Activated CD8-positive, alpha-beta memory T cell treated with anti-CD3 and anti-CD28 coated beads for 1 hour (primary cell): ENCODE measurements at regions not wholly inside any gene's neighbourhood (a gene's known extent, or its start where the extent isn't known, plus 50 kb on each side); places are given as distances from the start of the nearest gene placed in this dataset.

Source experiments
- DNase-seq, 2 donors: peaks; one replicate each; pipeline ENCODE4 v3.0.0-alpha.2; 2020; ENCODE audit warnings: low read depth in 1 of 2; ENCODE audit errors: extremely low read depth in 1 of 2

- DNase-seq, result no peak
Measured at GRCh38 chr3:28645149-28645548, 296.5 kb upstream of the AZI2 start.

DNA sequence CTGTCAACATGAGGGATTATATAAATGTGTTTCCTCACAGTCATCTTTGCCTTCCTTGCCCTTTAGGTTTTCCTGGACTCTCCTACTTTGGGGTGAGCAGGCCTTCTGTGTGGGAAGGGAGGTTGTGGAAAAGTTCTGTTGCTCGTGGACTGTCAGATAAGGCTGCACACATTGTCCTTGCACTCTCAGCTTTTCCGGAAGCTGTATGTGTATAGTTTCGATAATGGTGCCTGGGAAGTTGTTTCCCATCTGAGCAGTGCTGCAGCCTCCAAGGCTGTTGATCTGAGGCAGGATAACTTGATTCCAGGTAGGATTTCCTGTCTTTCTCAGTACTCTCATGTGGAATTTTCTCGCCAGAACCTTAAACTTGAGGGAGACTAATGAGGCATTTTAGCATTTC is 297.8 kb upstream of the AZI2 start:
- DNase-seq, result no peak

DNA sequence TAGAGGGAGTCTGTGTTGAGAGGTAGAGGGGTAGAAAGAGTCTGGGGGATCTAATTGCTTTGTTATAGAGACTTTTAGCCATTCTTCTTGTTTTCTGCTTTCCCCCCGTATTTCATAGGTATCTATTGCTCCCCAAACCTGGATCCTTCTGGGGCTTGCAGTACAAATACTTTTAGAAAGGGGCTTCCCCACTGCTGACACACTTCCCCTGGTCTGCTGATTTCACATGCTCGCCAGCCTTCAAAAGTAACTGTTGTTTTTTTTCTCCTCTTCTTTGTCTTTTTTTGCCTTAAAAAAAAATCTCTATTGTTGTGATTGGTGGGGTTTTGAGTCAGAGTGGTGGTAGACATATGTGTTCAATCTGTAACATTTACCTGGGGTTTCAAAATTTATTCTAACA is 300.6 kb upstream of the AZI2 start:
- DNase-seq, result no peak

DNA sequence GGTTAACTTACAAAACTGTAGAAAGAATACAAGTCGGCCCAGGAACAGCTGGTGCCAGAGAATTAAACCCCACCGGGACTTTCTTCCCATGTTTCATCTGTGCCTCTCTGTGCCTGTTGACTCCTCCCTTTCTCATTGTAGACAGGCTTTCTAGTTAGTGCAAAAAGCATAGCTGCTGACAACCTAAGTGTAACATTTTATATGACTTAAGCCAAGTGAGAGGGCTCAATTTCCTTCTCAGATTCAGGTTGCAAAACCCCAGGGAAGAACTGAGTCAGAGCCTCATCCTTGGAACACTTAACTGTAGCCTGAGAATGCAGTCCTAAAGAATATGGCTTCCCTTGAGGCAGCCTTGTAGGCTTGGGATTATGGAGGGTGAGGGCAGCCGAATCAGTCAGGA is 302.5 kb upstream of the AZI2 start:
- no peak for DNase-seq

DNA sequence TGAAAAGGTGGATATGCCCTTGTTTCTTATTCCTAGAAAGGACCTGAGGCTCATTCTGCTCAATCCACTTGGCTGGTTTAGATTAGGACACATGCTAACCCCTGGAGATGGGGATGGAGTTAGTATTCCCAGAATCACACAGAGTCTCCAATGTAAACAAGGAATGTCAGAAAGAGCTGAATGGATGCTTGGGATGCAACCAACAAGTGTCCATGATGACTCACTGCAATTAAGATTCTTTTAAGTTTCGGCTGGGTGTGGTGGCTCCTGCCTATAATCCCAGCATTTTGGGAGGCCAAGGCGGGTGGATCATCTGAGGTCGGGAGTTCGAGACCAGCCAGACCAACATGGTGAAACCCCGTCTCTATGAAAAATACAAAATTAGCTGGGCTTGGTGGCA is 315.5 kb upstream of the AZI2 start:
- no peak for DNase-seq

DNA sequence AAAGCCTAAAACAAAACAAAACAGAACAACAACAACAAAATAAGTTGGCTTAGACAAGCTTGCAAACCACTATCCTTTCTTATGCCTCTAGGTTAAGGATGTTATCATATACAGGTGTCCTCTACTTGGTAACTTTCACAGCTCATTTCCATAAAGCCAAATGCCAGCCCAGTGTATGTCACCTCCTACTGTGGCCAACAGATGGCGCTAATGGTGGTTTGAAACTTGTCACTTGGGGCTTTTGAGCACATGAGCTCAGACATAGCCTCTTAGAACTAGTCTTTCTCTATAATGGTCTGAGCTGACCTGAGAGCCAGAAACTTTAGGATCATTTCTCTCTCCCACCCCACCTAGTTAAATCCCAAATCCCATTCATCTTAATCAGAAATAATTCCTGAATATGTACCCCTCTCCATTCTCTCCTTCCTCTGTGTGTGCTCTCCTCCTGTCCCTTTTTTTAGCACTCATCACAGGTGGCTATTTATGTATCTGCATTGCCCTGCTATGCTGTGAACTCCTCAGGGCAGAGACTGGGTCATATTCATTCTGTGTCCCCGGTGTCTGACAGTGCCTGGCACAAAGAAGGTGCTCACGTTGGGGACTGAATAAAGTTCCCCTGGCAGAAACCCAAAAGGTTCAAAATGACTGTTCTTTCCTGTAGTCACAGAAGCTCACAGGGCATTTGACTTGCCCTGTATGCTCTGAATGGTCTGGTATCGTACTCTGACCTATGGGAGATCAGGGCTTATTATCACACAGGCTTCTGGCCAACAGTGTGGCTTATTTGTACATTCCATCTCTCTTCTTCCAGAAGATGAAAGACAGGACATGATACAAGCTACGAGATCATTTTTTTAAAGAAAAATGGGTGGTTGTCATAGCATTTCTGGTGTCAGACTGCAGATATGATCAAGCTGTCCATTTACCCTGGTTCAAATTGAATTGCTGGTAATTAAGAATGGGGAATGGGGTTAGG is 319.3 kb upstream of the AZI2 start:
- peak in 1 of 2 donors; percentile 13 for DNase-seq

DNA sequence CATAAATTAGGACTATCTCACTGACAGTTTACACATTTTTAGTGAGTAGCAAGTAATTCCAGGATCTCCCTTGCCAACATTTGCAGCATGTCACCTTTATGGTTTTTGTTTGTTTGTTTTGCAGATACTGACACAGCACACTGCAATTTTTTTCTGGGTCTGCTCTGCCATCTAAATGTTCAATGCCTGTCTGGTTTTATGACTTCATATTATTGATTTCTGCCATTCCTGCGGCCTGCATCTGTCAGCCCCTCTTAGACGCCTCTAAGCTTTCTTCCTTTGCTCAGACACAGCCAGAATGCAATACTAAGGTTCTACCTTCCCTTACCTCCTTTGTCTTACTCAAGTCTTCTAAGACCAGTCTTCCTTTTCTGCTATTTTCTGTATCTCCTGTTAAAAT is 321.2 kb upstream of the AZI2 start:
- DNase-seq, result no peak

GRCh38 chr3:28672406-28672805 is 323.8 kb upstream of the AZI2 start:
- no peak for DNase-seq

- DNase-seq, result no peak
Measured at GRCh38 chr3:28673446-28673845, 324.8 kb upstream of the AZI2 start.

- no peak for DNase-seq
Measured at GRCh38 chr3:28674212-28674611, 325.6 kb upstream of the AZI2 start.

DNA sequence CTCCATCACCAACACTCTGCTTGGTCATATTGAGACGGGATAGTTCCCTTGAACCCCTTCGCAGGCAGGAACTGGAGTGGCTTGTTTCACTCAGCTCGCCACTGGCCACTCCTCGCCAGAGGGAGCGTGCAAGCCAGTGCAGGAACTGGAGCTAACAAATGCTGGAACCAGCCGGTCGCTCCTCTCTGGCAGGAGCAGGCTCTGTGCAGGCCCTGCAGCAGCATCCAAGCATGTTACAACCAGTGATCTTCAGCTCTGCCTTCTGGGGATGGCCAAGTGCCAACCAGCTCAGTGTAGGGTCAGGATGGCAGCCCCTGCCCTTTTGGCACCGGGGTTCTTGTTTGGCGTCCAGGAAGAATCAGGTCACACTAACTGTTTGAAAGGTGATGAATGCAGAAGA is 329.0 kb upstream of the AZI2 start:
- no peak for DNase-seq

- no peak for DNase-seq
Measured at GRCh38 chr3:28678086-28678485, 329.5 kb upstream of the AZI2 start.

- DNase-seq, result no peak
Measured at GRCh38 chr3:28680050-28680449, 331.4 kb upstream of the AZI2 start.

DNA sequence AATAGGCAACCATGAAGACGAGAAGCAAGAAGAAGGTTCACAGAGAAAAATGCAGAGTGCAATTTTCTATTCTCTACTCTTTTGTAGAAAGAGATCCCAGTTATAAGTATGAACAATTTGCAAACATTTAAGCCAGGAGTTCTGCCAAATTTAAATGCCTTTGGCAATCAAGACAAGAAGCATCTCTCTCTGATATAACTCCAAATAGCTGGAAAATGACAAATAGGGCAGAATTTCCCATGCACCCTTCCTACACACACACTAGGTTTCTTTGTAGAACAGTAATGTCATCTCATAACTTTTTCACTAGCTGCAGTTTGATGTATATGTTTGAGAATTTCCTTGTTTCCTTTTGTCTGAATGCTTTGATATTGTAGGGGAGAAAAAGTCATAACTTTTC is 333.5 kb upstream of the AZI2 start:
- no peak for DNase-seq

- DNase-seq, result no peak
Measured at GRCh38 chr3:28690176-28690575, 341.6 kb upstream of the AZI2 start.

- no peak for DNase-seq
Measured at GRCh38 chr3:28698706-28699105, 350.1 kb upstream of the AZI2 start.

DNA sequence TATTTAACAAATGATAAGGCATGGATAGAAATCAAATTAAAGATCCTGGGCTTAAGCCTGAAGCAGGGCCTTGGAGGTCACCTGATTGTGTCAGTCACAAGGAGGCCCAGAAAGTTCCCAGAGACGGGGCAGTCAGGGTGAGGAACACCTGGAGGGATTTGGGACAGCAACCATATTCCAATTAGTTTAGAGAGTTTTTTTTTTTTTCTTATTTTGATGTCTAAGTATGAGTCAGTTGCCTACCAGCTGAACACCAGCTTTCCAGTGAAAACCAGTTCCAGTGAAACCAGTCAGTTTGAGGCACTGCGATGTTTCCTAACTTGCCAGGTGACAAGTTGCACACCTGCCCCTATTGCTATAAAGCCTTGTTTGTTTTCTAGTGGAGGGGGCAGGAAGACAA is 350.7 kb upstream of the AZI2 start:
- DNase-seq, result no peak

- no peak for DNase-seq
Measured at GRCh38 chr3:28700728-28701127, 352.1 kb upstream of the AZI2 start.

GRCh38 chr3:28703843-28704242 is 355.2 kb upstream of the AZI2 start:
- DNase-seq, result no peak

DNA sequence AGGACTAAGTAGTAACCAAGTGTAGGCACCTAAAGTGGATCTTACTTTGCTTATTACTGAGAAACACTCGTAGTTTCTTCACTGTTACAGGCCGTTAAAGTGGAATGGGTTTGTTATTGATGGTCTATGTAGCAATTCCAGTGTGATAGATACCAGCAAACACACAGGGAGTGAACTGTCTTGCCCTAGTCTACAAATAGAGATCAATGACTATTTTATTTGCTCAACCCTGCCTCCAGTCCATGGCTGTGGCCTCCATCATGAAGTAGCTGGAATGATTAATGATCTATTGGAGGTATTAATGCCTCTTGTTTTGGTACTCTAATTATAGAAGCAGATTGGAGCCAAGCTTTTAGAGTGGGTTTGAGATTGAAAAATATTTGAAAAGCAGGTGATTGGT is 362.7 kb upstream of the AZI2 start:
- DNase-seq, result no peak

GRCh38 chr3:28716939-28717338 is 368.3 kb upstream of the AZI2 start:
- no peak for DNase-seq

- no peak for DNase-seq
Measured at GRCh38 chr3:28718074-28718849, 369.6 kb upstream of the AZI2 start.
